ENCODE measurements at regions not wholly inside any gene's neighbourhood (a gene's known extent, or its start where the extent isn't known, plus 50 kb on each side); places are given as distances from the start of the nearest gene placed in this dataset.

DNA sequence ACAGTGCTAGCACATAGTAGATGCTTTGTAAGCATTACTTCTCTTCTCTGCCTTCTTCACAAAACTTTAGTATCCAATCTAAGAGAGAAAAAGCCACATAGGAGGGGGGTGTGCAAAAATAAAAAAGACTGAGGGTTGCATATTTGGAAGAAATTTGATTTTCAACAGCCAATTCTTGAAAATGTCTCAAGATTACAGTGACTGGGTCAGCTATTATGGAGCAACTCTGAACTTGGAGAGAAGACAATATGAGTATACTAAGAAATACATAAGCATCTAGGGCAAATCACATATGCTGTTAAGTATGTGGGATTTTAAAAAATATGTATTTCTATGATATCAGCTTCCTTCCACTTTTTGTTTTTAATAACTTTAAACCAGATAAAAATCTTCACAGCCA lies 196.6 kb upstream of the GOLIM4 start:
- H3K27ac Mint-ChIP-seq (ENCODE audit: unreplicated experiment): no peak overlapping the region

DNA sequence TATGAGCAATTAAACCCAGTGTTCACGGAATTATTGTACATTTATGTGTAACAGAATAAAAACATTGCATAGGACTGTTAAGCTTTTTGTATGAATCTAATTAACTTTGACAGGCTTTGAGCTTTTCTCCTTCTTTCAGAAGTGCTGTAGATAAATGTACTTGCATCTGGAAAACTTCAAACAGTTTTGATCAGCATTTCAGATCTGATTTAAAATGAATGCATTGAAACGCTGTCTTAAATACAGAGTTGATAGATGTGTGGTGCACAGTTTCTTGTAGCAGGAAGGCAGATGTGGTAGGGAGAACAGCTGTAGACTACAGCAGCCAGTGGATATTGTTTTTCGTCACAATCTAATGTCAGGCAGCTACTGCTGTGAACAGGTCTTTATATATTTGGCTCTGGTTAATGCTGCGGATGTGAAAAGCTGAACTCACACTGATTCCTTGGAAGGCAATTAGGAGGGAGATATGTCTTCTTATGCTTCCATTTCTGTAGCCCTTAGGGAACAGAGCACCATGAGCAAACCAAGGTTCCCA lies 193.8 kb upstream of the GOLIM4 start:
- H3K27me3 Mint-ChIP-seq (ENCODE audit: low read depth, unreplicated experiment): no peaks in the 10 kb centered on the region
- H2AFZ ChIP-seq (ENCODE audit: low read depth, low read length): no peak overlapping the region

More for the DNA sequence above, 196.6 kb upstream of the GOLIM4 start:
- DNase-seq (ENCODE audit: low read depth): no peak
- H3K9me3 Mint-ChIP-seq (ENCODE audit: unreplicated experiment): no peaks in the 10 kb centered on the region
- H3K9ac ChIP-seq (ENCODE audit: low read length): no peak overlapping the region
- H3K27ac ChIP-seq (ENCODE audit: low read depth, low read length): no peak overlapping the region
- H3K27me3 ChIP-seq (ENCODE audit: insufficient read depth, low read length): no peaks in the 10 kb centered on the region
- H3K27me3 Mint-ChIP-seq (ENCODE audit: low read depth, unreplicated experiment): no peaks in the 10 kb centered on the region
- no peak overlapping the region for H3K4me3 ChIP-seq (ENCODE audit: insufficient read depth, low read depth, low read length)
- no peaks in the 10 kb centered on the region for H3K9me3 ChIP-seq (ENCODE audit: insufficient read depth, low read depth, low read length)
- no peaks in the 10 kb centered on the region for H4K20me1 ChIP-seq (ENCODE audit: insufficient read depth, low read length)
- no peaks in the 10 kb centered on the region for H3K36me3 Mint-ChIP-seq (ENCODE audit: low read depth, unreplicated experiment)
- no peaks in the 10 kb centered on the region for H3K79me2 ChIP-seq (ENCODE audit: insufficient read depth, low read length)
- TF ChIP-seq, protein P1, sequence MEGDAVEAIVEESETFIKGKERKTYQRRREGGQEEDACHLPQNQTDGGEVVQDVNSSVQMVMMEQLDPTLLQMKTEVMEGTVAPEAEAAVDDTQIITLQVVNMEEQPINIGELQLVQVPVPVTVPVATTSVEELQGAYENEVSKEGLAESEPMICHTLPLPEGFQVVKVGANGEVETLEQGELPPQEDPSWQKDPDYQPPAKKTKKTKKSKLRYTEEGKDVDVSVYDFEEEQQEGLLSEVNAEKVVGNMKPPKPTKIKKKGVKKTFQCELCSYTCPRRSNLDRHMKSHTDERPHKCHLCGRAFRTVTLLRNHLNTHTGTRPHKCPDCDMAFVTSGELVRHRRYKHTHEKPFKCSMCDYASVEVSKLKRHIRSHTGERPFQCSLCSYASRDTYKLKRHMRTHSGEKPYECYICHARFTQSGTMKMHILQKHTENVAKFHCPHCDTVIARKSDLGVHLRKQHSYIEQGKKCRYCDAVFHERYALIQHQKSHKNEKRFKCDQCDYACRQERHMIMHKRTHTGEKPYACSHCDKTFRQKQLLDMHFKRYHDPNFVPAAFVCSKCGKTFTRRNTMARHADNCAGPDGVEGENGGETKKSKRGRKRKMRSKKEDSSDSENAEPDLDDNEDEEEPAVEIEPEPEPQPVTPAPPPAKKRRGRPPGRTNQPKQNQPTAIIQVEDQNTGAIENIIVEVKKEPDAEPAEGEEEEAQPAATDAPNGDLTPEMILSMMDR (IDR thresholded peaks at IDR 0.05; ENCODE audit: insufficient read depth, low read depth, low read length): no peak
- no peak for TF ChIP-seq EZH2 (IDR thresholded peaks at IDR 0.05; ENCODE audit: insufficient read depth, low read length)
- H3K4me1 Mint-ChIP-seq (ENCODE audit: low read depth, unreplicated experiment): no peaks in the 10 kb centered on the region
- no peaks in the 10 kb centered on the region for H3K4me1 ChIP-seq (ENCODE audit: insufficient read depth, low read length)
- H3K4me3 Mint-ChIP-seq (ENCODE audit: unreplicated experiment): no peak overlapping the region
- no peak overlapping the region for H2AFZ ChIP-seq (ENCODE audit: low read depth, low read length)
- no peak for FAIRE-seq
- no peak overlapping the region for H3K4me2 ChIP-seq (ENCODE audit: low read length)
- no peaks in the 10 kb centered on the region for H3K36me3 ChIP-seq (ENCODE audit: insufficient read depth, low read length)

More for the DNA sequence above, 193.8 kb upstream of the GOLIM4 start:
- no peaks in the 10 kb centered on the region for H3K36me3 ChIP-seq (ENCODE audit: insufficient read depth, low read length)
- no peaks in the 10 kb centered on the region for H3K4me1 ChIP-seq (ENCODE audit: insufficient read depth, low read length)
- H3K4me2 ChIP-seq (ENCODE audit: low read length): no peak overlapping the region
- H3K27ac ChIP-seq (ENCODE audit: low read depth, low read length): no peak overlapping the region
- no peaks in the 10 kb centered on the region for H3K79me2 ChIP-seq (ENCODE audit: insufficient read depth, low read length)
- Mint-ChIP-seq H3K9me3 (ENCODE audit: unreplicated experiment) (no peaks in the 10 kb centered on the region), H3K27ac (ENCODE audit: unreplicated experiment) (no peak overlapping the region), H3K4me1 (ENCODE audit: low read depth, unreplicated experiment) (no peaks in the 10 kb centered on the region), H3K4me3 (ENCODE audit: unreplicated experiment) (no peak overlapping the region), H3K36me3 (ENCODE audit: low read depth, unreplicated experiment) (no peaks in the 10 kb centered on the region)
- no peak overlapping the region for H3K4me3 ChIP-seq (ENCODE audit: insufficient read depth, low read depth, low read length)
- no peaks in the 10 kb centered on the region for H3K27me3 ChIP-seq (ENCODE audit: insufficient read depth, low read length)
- no peak overlapping the region for H3K9ac ChIP-seq (ENCODE audit: low read length)
- no peaks in the 10 kb centered on the region for H3K9me3 ChIP-seq (ENCODE audit: insufficient read depth, low read depth, low read length)
- H4K20me1 ChIP-seq (ENCODE audit: insufficient read depth, low read length): no peaks in the 10 kb centered on the region
- TF ChIP-seq, protein P1 (IDR thresholded peaks at IDR 0.05; ENCODE audit: insufficient read depth, low read depth, low read length): no peak
- no peak for TF ChIP-seq EZH2 (IDR thresholded peaks at IDR 0.05; ENCODE audit: insufficient read depth, low read length)
- DNase-seq (ENCODE audit: low read depth): no peak
- FAIRE-seq: no peak
